ENCODE measurements at regions not wholly inside any gene's neighbourhood (a gene's known extent, or its start where the extent isn't known, plus 50 kb on each side); places are given as distances from the start of the nearest gene placed in this dataset.

DNA sequence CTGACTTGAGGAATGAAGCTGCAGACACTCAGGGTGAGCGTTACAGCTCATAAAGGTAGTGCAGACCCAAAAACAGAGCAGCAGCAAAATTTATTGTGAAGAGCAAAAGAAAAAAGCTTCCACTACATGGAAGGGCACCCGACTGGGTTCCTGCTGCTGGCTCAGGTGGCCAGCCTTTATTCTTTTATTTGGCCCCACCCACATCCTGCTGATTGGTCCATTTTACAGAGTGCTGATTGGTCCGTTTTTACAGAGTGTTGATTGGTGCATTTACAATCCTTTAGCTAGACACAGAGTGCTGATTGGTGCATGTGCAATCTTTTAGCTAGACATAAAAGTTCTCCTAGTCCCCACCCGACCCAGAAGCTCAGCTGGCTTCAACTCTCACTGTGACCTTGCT, 95.3 kb upstream of the STMND1 start:
- H3K4me3 ChIP-seq (ENCODE audit: low read depth, low read length): no peak overlapping the region
- no peak for TF ChIP-seq CTCF (IDR thresholded peaks at IDR 0.05; ENCODE audit: insufficient read depth, low read length)
- DNase-seq (ENCODE audit: low read depth): no peak

GRCh38 chr6:17004269-17004668, 97.6 kb upstream of the STMND1 start:
- no peak for TF ChIP-seq CTCF (IDR thresholded peaks at IDR 0.05; ENCODE audit: insufficient read depth, low read length)
- H3K4me3 ChIP-seq (ENCODE audit: low read depth, low read length): no peak overlapping the region
- peak; percentile 50 for DNase-seq (ENCODE audit: low read depth)

DNA sequence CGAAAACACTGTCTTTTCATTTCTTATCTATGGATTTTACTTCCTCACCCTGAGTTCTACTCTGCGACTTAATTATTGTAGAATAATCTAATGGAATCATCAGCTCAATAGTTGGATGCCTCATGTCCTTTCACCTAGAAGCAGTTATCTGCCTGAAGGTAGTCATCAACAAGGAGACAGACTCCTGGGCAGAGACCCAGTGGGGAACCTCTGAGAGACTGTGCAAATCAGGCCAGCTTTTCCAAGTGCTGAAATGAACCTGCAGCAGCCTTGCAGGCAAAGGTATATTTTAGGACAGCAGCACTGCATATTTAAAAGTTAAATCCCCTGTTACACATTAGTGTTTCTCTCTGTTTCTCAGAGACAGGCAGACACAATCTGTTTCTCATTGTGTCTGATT, 99.7 kb upstream of the STMND1 start:
- TF ChIP-seq CTCF (IDR thresholded peaks at IDR 0.05; ENCODE audit: insufficient read depth, low read length): no peak
- no peak for DNase-seq (ENCODE audit: low read depth)
- H3K4me3 ChIP-seq (ENCODE audit: low read depth, low read length): no peak overlapping the region

- TF ChIP-seq CTCF (IDR thresholded peaks at IDR 0.05; ENCODE audit: insufficient read depth, low read length): peak; percentile 20
- H3K4me3 ChIP-seq (ENCODE audit: low read depth, low read length): no peak overlapping the region
- DNase-seq (ENCODE audit: low read depth): no peak
These were observed 100.7 kb upstream of the STMND1 start for GRCh38 chr6:17001188-17001587.

GRCh38 chr6:16999491-17000436, 102.1 kb upstream of the STMND1 start:
- no peak for TF ChIP-seq CTCF (IDR thresholded peaks at IDR 0.05; ENCODE audit: insufficient read depth, low read length)
- peak; percentile 87 for DNase-seq (ENCODE audit: low read depth)
- no peak overlapping the region for H3K4me3 ChIP-seq (ENCODE audit: low read depth, low read length)

GRCh38 chr6:16998461-16998860, 103.4 kb upstream of the STMND1 start:
- DNase-seq (ENCODE audit: low read depth): no peak
- TF ChIP-seq CTCF (IDR thresholded peaks at IDR 0.05; ENCODE audit: insufficient read depth, low read length): no peak
- H3K4me3 ChIP-seq (ENCODE audit: low read depth, low read length): no peak overlapping the region
